ENCODE measurements at regions not wholly inside any gene's neighbourhood (a gene's known extent, or its start where the extent isn't known, plus 50 kb on each side); places are given as distances from the start of the nearest gene placed in this dataset.
"Not testable (repeated sequence)": the region's sequence is repeated elsewhere in the genome, so short reads cannot be mapped to it uniquely, and the experiment has no call there.

- no peaks in the 10 kb centered on the region for H3K36me3 ChIP-seq (ENCODE audit: insufficient read depth, low read length)
- no peak overlapping the region for H3K4me3 ChIP-seq (ENCODE audit: low read length)
- no peak overlapping the region for H2AFZ ChIP-seq (ENCODE audit: low read depth, low read length)
- peaks cover 40% of the 10 kb centered on the region for H3K4me1 ChIP-seq (ENCODE audit: insufficient read depth, low read length)
- no peaks in the 10 kb centered on the region for H3K9me3 ChIP-seq (ENCODE audit: low read length)
- H3K27me3 ChIP-seq (ENCODE audit: insufficient read depth, low read length): no peaks in the 10 kb centered on the region
Measured at GRCh38 chr4:75327804-75328512, 186.2 kb downstream of the RCHY1 start.

DNA sequence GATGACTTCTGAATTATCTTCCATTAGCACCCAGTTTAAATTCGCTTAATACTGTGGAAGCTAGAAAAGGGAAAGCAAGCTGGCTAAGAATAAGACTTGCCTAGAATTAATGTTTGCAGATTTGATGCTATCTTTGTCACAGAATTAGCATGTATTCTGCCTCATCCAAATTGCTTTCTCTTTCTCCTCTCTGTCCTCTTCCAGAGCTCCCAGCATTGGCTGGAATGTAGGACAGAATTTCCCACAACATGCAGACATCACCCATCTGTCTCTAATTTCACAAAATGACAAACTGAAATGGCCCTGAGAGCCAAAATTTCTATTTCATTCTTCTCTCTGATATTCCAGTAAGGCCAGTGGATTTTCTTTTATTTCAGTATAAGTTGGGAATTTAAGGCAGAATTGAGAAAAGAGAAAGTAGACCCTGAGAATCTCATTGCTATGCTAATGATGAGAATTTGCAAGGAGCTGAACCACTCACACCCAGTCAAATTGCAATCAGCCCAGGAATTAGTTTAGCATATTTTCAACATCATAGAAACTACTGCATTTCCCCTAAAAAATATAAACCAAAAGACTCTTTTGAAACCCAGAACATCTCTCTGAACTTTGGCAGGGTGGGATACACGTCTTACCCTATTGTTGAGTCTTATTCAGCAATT, 188.8 kb downstream of the RCHY1 start:
- H3K4me3 ChIP-seq (ENCODE audit: low read length): no peak overlapping the region
- H2AFZ ChIP-seq (ENCODE audit: low read depth, low read length): no peak overlapping the region
- no peaks in the 10 kb centered on the region for H3K27me3 ChIP-seq (ENCODE audit: insufficient read depth, low read length)
- H3K9me3 ChIP-seq (ENCODE audit: low read length): no peaks in the 10 kb centered on the region
- peaks cover 40% of the 10 kb centered on the region for H3K4me1 ChIP-seq (ENCODE audit: insufficient read depth, low read length)
- no peaks in the 10 kb centered on the region for H3K36me3 ChIP-seq (ENCODE audit: insufficient read depth, low read length)

- H3K27me3 ChIP-seq (ENCODE audit: insufficient read depth, low read length): no peaks in the 10 kb centered on the region
- no peaks in the 10 kb centered on the region for H3K9me3 ChIP-seq (ENCODE audit: low read length)
- H3K36me3 ChIP-seq (ENCODE audit: insufficient read depth, low read length): no peaks in the 10 kb centered on the region
- H2AFZ ChIP-seq (ENCODE audit: low read depth, low read length): no peak overlapping the region
- H3K4me1 ChIP-seq (ENCODE audit: insufficient read depth, low read length): peaks cover 19% of the 10 kb centered on the region
- H3K4me3 ChIP-seq (ENCODE audit: low read length): no peak overlapping the region
Measured at GRCh38 chr4:75321484-75321883, 192.7 kb downstream of the RCHY1 start.

GRCh38 chr4:75317641-75318040, 196.6 kb downstream of the RCHY1 start:
- H3K36me3 ChIP-seq (ENCODE audit: insufficient read depth, low read length); H3K4me3 ChIP-seq (ENCODE audit: low read length); H3K4me1 ChIP-seq (ENCODE audit: insufficient read depth, low read length); H3K27me3 ChIP-seq (ENCODE audit: insufficient read depth, low read length); H2AFZ ChIP-seq (ENCODE audit: low read depth, low read length); H3K9me3 ChIP-seq (ENCODE audit: low read length): not testable (repeated sequence)

DNA sequence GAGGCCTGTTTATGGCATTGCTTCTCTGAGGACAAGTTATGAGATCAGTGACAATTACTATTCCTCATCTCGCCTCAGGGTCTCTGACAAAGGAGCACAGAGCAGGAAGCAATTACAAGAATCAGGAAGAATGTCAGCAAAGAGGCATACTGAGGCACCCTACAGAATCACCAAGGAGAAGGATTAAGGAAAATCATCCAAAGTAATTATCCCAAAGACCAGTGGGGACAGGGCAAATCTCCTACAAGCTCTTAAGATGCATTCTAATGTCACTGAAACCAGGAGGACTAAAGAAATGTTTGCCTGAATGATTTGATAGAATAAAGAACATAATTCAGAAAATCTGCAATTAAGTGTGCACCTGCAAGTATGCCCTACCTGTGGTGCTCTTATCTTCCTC, 206.2 kb downstream of the RCHY1 start:
- no peak overlapping the region for H2AFZ ChIP-seq (ENCODE audit: low read depth, low read length)
- H3K36me3 ChIP-seq (ENCODE audit: insufficient read depth, low read length): no peaks in the 10 kb centered on the region
- no peaks in the 10 kb centered on the region for H3K9me3 ChIP-seq (ENCODE audit: low read length)
- no peaks in the 10 kb centered on the region for H3K4me1 ChIP-seq (ENCODE audit: insufficient read depth, low read length)
- no peaks in the 10 kb centered on the region for H3K27me3 ChIP-seq (ENCODE audit: insufficient read depth, low read length)
- H3K4me3 ChIP-seq (ENCODE audit: low read length): no peak overlapping the region

- H3K27me3 ChIP-seq (ENCODE audit: insufficient read depth, low read length): no peaks in the 10 kb centered on the region
- no peak overlapping the region for H3K4me3 ChIP-seq (ENCODE audit: low read length)
- H2AFZ ChIP-seq (ENCODE audit: low read depth, low read length): no peak overlapping the region
- H3K36me3 ChIP-seq (ENCODE audit: insufficient read depth, low read length): no peaks in the 10 kb centered on the region
- H3K4me1 ChIP-seq (ENCODE audit: insufficient read depth, low read length): no peaks in the 10 kb centered on the region
- H3K9me3 ChIP-seq (ENCODE audit: low read length): no peaks in the 10 kb centered on the region
Measured at GRCh38 chr4:75306506-75306905, 207.7 kb downstream of the RCHY1 start.

DNA sequence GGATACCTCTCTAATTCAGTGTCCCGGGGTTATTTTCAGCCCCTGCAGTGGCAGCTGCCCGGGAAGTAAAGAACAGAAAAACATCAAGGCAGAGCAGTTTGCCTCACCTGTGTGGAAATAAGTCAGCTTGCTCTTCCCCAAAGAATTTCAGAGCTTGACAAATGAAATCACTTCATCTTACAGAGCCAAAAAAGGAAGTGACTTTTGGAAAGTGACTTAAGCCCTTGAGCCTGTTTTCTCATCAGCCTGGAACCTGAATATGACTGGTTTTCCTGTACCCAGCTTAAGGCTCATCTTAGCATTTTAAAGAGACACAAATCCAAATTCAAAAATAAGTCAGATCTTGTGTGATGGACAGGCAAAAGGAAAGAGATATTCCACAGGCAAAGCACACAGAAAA, 211.6 kb downstream of the RCHY1 start:
- H2AFZ ChIP-seq (ENCODE audit: low read depth, low read length): no peak overlapping the region
- no peaks in the 10 kb centered on the region for H3K4me1 ChIP-seq (ENCODE audit: insufficient read depth, low read length)
- H3K27me3 ChIP-seq (ENCODE audit: insufficient read depth, low read length): no peaks in the 10 kb centered on the region
- no peaks in the 10 kb centered on the region for H3K36me3 ChIP-seq (ENCODE audit: insufficient read depth, low read length)
- H3K9me3 ChIP-seq (ENCODE audit: low read length): no peaks in the 10 kb centered on the region
- H3K4me3 ChIP-seq (ENCODE audit: low read length): no peak overlapping the region

DNA sequence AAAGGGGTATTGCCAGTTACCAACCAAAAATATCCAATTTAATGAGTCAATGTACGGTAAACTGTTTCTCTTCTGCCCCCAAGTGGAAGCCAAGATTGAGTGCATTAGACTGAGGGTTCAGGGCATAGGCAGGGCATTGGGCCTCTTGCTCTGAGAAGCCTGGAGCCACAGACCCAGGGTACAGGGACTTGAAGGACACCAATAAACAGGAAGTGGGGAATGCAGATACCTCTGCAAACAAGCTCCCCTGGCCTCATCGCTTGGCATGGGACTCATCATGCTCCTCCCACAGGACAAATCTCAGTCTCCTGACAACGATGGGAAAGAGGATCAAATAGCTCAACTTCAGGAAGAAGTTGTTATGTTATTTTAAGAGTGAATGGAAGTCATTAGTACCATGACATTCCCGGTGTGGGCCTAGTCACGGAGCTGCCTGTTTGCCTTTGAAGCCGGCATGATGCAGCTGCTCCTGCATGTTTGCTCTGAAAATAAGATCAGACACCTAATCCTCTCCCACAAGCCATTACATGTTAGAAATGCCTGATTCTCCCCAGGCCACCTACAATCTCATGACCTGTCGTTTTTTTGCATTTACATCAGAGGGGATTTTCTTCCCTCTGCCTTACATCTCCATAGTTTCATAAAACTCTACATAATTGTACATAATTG, 224.2 kb downstream of the RCHY1 start:
- Histone ChIP-seq H3K36me3 (ENCODE audit: insufficient read depth, low read length) (no peaks in the 10 kb centered on the region), H3K4me3 (ENCODE audit: low read length) (no peak overlapping the region), H3K4me1 (ENCODE audit: insufficient read depth, low read length) (no peaks in the 10 kb centered on the region), H3K9me3 (ENCODE audit: low read length) (no peaks in the 10 kb centered on the region), H3K27me3 (ENCODE audit: insufficient read depth, low read length) (no peaks in the 10 kb centered on the region), H2AFZ (ENCODE audit: low read depth, low read length) (no peak overlapping the region)

DNA sequence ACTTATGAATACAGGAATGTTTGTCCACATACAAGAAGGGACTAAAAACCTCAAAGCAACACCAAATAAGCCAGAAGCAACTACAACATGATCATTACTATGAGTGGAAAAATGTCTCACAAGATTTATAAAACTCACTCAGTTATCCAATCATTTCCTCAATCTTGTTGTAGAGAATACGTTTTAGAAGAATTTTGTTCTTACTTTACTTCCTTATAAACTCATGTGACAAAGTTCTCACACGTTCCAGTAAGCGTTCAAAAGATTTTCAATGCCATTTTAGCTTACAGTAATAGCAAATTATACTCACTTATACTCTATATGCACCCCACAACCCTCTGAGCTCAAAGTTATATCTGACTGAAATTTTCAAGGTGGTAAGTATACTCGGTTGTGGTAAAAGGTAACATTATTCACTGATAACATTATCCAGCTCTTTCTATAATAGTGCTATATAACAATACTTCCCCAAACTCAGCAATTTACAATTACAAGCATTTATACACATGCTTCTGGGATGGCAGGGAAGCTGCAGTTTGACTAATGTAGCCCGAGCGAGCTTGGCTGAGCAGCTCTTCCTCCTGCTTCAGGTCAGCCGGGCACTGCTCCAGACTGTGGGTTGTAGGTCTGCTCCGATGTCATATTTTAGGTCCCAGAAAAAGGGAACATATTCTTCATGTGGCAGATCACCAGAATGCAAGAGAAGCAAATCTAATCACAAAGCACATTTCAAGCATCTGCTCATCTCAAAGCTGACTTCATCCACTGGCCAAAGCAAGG, 226.3 kb downstream of the RCHY1 start:
- Histone ChIP-seq H2AFZ (ENCODE audit: low read depth, low read length) (no peak overlapping the region), H3K36me3 (ENCODE audit: insufficient read depth, low read length) (no peaks in the 10 kb centered on the region), H3K4me3 (ENCODE audit: low read length) (no peak overlapping the region), H3K9me3 (ENCODE audit: low read length) (no peaks in the 10 kb centered on the region), H3K27me3 (ENCODE audit: insufficient read depth, low read length) (no peaks in the 10 kb centered on the region), H3K4me1 (ENCODE audit: insufficient read depth, low read length) (no peaks in the 10 kb centered on the region)

GRCh38 chr4:75285837-75286236, 228.4 kb downstream of the RCHY1 start:
- Histone ChIP-seq H3K27me3 (ENCODE audit: insufficient read depth, low read length) (no peaks in the 10 kb centered on the region), H3K4me3 (ENCODE audit: low read length) (no peak overlapping the region), H3K36me3 (ENCODE audit: insufficient read depth, low read length) (no peaks in the 10 kb centered on the region), H2AFZ (ENCODE audit: low read depth, low read length) (no peak overlapping the region), H3K9me3 (ENCODE audit: low read length) (no peaks in the 10 kb centered on the region), H3K4me1 (ENCODE audit: insufficient read depth, low read length) (no peaks in the 10 kb centered on the region)

DNA sequence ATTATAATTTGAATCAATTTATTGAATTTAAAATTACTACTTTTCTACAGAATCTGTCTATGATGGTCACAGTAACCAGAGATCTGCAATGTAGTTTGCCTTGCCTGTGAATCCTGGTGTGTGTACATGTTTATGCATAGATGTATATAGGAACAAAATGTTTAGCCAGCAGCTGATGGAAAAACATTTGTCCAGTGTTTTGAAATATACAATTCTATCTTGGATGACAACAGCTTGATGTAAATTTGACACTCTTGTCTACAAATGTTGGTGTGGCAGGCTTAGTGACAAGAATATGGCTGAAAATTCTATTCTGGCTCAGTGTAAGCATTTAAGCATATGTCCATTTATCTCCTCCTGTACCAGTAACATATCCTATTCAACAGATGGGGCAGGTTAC, 229.4 kb downstream of the RCHY1 start:
- Histone ChIP-seq H3K4me3 (ENCODE audit: low read length) (no peak overlapping the region), H2AFZ (ENCODE audit: low read depth, low read length) (no peak overlapping the region), H3K4me1 (ENCODE audit: insufficient read depth, low read length) (no peaks in the 10 kb centered on the region), H3K27me3 (ENCODE audit: insufficient read depth, low read length) (no peaks in the 10 kb centered on the region), H3K36me3 (ENCODE audit: insufficient read depth, low read length) (no peaks in the 10 kb centered on the region), H3K9me3 (ENCODE audit: low read length) (no peaks in the 10 kb centered on the region)

DNA sequence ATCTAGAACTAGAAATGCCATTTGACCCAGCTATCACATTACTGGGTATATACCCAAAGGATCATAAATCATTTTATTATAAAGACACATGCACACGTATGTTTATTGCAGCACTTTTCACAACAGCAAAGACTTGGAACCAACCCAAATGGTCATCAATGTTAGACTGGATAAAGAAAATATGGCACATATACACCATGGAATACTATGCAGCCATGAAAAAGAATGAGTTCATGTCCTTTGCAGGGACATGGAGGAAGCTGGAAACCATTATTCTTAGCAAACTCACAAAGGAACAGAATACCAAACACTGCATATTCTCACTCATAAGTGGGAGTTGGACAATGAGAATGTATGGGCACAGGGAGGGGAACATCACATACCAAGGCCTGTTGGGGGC, 233.7 kb downstream of the RCHY1 start:
- not testable (repeated sequence) for H2AFZ ChIP-seq (ENCODE audit: low read depth, low read length); H3K27me3 ChIP-seq (ENCODE audit: insufficient read depth, low read length); H3K4me1 ChIP-seq (ENCODE audit: insufficient read depth, low read length); H3K36me3 ChIP-seq (ENCODE audit: insufficient read depth, low read length); H3K4me3 ChIP-seq (ENCODE audit: low read length); H3K9me3 ChIP-seq (ENCODE audit: low read length)

DNA sequence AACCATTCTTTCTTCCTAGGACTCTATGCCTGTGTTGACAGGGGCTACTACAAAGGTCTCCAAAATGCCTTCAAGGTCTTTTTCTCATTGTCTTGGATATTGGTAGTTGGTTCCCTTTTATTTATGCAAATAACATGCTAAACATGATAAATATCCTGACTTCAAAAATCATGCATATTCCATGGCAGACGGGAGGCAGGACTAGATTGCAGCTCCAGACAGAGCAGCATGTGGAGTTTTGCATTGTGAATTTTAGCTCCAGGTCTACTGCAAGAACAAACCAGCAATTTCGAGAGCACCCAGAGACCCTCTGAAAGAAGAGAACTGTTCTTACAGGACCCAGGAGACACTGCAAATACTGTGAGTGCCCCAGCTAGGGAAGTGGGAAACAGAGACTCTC, 254.9 kb downstream of the RCHY1 start:
- H3K9me3 ChIP-seq (ENCODE audit: low read length): no peaks in the 10 kb centered on the region
- H3K4me3 ChIP-seq (ENCODE audit: low read length): no peak overlapping the region
- no peaks in the 10 kb centered on the region for H3K36me3 ChIP-seq (ENCODE audit: insufficient read depth, low read length)
- H3K4me1 ChIP-seq (ENCODE audit: insufficient read depth, low read length): no peaks in the 10 kb centered on the region
- no peaks in the 10 kb centered on the region for H3K27me3 ChIP-seq (ENCODE audit: insufficient read depth, low read length)
- H2AFZ ChIP-seq (ENCODE audit: low read depth, low read length): no peak overlapping the region

Measured in neuron (in vitro differentiated cells).